ENCODE measurements at regions not wholly inside any gene's neighbourhood (a gene's known extent, or its start where the extent isn't known, plus 50 kb on each side); places are given as distances from the start of the nearest gene placed in this dataset.

- H3K27ac ChIP-seq (ENCODE audit: insufficient read depth, low read depth, low read length) = no peak overlapping the region
- DNase-seq (ENCODE audit: low read depth, low spot score) = no peak
- POLR2A ChIA-PET = no interaction called here
These were observed 129.3 kb upstream of the KIF26B start for GRCh38 chr1:245025525-245025924.

More at GRCh38 chr1:245025525-245025924, 129.3 kb upstream of the KIF26B start:
- no peak for FAIRE-seq
- dilution Hi-C loops (cut with MboI; ENCODE audit: extremely low pct_ligation_motif_present, low sequenced_read_pairs) = no loop called here
- intact Hi-C loops (cut with micrococcal nuclease) = no loop called here
- no peaks in the 10 kb centered on the region for H3K4me1 ChIP-seq (ENCODE audit: control insufficient read depth, extremely low read depth, insufficient read depth, low read length)
- TF ChIP-seq, protein P1, sequence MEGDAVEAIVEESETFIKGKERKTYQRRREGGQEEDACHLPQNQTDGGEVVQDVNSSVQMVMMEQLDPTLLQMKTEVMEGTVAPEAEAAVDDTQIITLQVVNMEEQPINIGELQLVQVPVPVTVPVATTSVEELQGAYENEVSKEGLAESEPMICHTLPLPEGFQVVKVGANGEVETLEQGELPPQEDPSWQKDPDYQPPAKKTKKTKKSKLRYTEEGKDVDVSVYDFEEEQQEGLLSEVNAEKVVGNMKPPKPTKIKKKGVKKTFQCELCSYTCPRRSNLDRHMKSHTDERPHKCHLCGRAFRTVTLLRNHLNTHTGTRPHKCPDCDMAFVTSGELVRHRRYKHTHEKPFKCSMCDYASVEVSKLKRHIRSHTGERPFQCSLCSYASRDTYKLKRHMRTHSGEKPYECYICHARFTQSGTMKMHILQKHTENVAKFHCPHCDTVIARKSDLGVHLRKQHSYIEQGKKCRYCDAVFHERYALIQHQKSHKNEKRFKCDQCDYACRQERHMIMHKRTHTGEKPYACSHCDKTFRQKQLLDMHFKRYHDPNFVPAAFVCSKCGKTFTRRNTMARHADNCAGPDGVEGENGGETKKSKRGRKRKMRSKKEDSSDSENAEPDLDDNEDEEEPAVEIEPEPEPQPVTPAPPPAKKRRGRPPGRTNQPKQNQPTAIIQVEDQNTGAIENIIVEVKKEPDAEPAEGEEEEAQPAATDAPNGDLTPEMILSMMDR (IDR thresholded peaks at IDR 0.05; ENCODE audit: extremely low read depth in 1 of 2, insufficient read depth in 1 of 2, low read depth in 1 of 2, low read length in 2 of 2) = no peak
- TF ChIP-seq MYC (IDR thresholded peaks at IDR 0.05; ENCODE audit: low read depth, low read length) (no peak), POLR2A (IDR thresholded peaks at IDR 0.05; ENCODE audit: low read depth, low read length) (no peak), JUN (IDR thresholded peaks at IDR 0.05; ENCODE audit: borderline replicate concordance, insufficient read depth, insufficient read length, low read depth) (no peak), FOS (IDR thresholded peaks at IDR 0.05; ENCODE audit: borderline replicate concordance, insufficient read depth, low read length) (no peak), GATA2 (IDR thresholded peaks at IDR 0.05; ENCODE audit: insufficient read depth, insufficient read length, low read depth, low read length) (no peak), MAX (IDR thresholded peaks at IDR 0.05; ENCODE audit: insufficient read depth, insufficient read length) (no peak), EZH2 (IDR thresholded peaks at IDR 0.05; ENCODE audit: borderline replicate concordance, low read depth, low read length, severe bottlenecking) (no peak), POLR2AphosphoS5 (IDR thresholded peaks at IDR 0.05; ENCODE audit: insufficient read depth, low read depth, low read length) (no peak)
- no peak overlapping the region for H3K9ac ChIP-seq (replicated peaks; ENCODE audit: extremely low read depth, insufficient read depth, low read length)
- no peak overlapping the region for H3K4me3 ChIP-seq (replicated peaks in 1 of 3; ENCODE audit: insufficient read depth in 1 of 3, low read depth in 1 of 3, low read length in 3 of 3)
- BruUV-seq (replicated peaks) = no TSS peak
- no peaks in the 10 kb centered on the region for H3K36me3 ChIP-seq (ENCODE audit: control insufficient read depth in 2 of 2, extremely low read depth in 1 of 2, insufficient read depth in 2 of 2, low read length in 2 of 2)
- no peak overlapping the region for H3K4me2 ChIP-seq (ENCODE audit: insufficient read depth, low read length)
- no peak overlapping the region for H2AFZ ChIP-seq (ENCODE audit: low read depth, low read length)
- H4K20me1 ChIP-seq (replicated peaks; ENCODE audit: control insufficient read depth, extremely low read depth, insufficient read depth, low read length) = no peaks in the 10 kb centered on the region
- H3K9me1 ChIP-seq (replicated peaks; ENCODE audit: control insufficient read depth, extremely low read depth, insufficient read depth, low read length) = no peaks in the 10 kb centered on the region
- no peaks in the 10 kb centered on the region for H3K9me3 ChIP-seq (replicated peaks; ENCODE audit: control insufficient read depth, insufficient read depth, low read length)
- H3K27me3 ChIP-seq (ENCODE audit: control insufficient read depth in 2 of 2, insufficient read depth in 2 of 2, low read length in 2 of 2) = no peaks in the 10 kb centered on the region
- CTCF ChIA-PET = interaction anchor here (1.3 kb wide), 1 partner anchor 17 kb away, joined by 3 read pairs; no protein-coding TSS in a partner anchor
- H3K79me2 ChIP-seq (ENCODE audit: control insufficient read depth, insufficient read depth, low read length) = no peaks in the 10 kb centered on the region
